ENCODE measurements at regions not wholly inside any gene's neighbourhood (a gene's known extent, or its start where the extent isn't known, plus 50 kb on each side); places are given as distances from the start of the nearest gene placed in this dataset.

DNA sequence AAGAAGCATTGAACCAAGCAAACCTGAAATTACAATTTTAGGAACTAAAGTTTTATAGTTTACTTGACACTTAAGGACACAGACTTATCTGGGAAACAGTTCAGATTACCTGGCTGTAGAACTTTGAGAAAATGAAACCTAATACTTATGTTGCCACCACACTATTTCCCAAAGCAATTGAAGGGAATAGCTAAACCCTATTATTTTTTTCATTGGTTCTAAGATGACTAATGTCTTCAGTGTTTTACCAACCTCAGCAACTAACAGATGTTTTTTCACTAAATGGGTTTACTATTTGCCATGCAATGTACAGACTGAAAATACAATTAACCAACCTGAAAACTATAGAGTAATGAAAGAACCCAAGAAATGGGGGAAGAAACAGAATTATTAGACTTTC is 689.6 kb downstream of the SORCS1 start:
- H3K4me3 ChIP-seq (ENCODE audit: low read depth, low read length), result no peak overlapping the region
- TF ChIP-seq CTCF (IDR thresholded peaks at IDR 0.05; ENCODE audit: low read depth, low read length, missing control alignments), result no peak
- DNase-seq (ENCODE audit: low read depth), result no peak

GRCh38 chr10:106473129-106473685 is 691.3 kb downstream of the SORCS1 start:
- no peak for TF ChIP-seq CTCF (IDR thresholded peaks at IDR 0.05; ENCODE audit: low read depth, low read length, missing control alignments)
- no peak for DNase-seq (ENCODE audit: low read depth)
- no peak overlapping the region for H3K4me3 ChIP-seq (ENCODE audit: low read depth, low read length)

DNA sequence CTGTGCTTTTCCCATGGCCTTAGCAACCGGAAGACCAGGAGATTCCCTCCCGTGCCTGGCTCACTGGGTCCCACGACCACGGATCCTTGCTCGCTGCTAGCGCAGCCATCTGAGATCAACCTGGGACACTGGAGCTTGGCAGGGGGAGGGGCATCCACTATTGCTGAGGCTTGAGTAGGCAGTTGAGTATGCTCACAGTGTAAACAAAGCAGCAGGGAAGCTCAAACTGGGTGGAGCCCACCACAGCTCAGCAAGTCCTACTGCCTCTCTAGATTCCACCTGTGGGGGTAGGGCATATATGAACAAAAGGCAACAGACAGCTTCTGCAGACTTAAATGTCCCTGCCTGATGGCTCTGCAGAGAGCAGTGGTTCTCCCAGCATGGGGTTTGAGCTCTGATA is 697.0 kb downstream of the SORCS1 start:
- DNase-seq (ENCODE audit: low read depth), result no peak
- no peak for TF ChIP-seq CTCF (IDR thresholded peaks at IDR 0.05; ENCODE audit: low read depth, low read length, missing control alignments)
- no peak overlapping the region for H3K4me3 ChIP-seq (ENCODE audit: low read depth, low read length)

- no peak overlapping the region for H3K4me3 ChIP-seq (ENCODE audit: low read depth, low read length)
These were observed 707.0 kb downstream of the SORCS1 start for GRCh38 chr10:106457522-106457921.

GRCh38 chr10:106454233-106454632 is 710.3 kb downstream of the SORCS1 start:
- TF ChIP-seq CTCF (IDR thresholded peaks at IDR 0.05; ENCODE audit: low read depth, low read length, missing control alignments), result no peak
- H3K4me3 ChIP-seq (ENCODE audit: low read depth, low read length), result no peak overlapping the region

More at GRCh38 chr10:106457522-106457921, 707.0 kb downstream of the SORCS1 start:
- no peak for DNase-seq (ENCODE audit: low read depth)
- no peak for TF ChIP-seq CTCF (IDR thresholded peaks at IDR 0.05; ENCODE audit: low read depth, low read length, missing control alignments)

GRCh38 chr10:106450966-106451365 is 713.5 kb downstream of the SORCS1 start:
- DNase-seq (ENCODE audit: low read depth), result no peak
- TF ChIP-seq CTCF (IDR thresholded peaks at IDR 0.05; ENCODE audit: low read depth, low read length, missing control alignments), result no peak
- no peak overlapping the region for H3K4me3 ChIP-seq (ENCODE audit: low read depth, low read length)

More at GRCh38 chr10:106454233-106454632, 710.3 kb downstream of the SORCS1 start:
- no peak for DNase-seq (ENCODE audit: low read depth)

DNA sequence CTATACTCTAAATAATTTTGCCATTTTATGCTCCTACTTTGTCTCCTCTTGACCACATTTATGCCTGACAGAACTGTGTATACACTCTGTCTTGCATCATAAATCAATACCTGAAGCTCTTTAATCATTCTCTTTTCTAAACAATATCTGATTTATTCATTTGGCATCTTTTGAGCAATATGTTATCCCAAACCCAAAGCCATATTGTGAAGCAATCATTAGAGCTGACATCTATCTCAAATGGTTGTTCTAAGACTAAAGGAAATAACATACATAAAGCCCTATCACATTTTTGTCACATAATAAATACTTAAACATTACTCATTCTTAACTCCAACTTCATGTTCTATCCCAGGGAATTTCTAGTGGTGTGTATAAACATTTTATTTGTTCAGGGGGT is 717.6 kb downstream of the SORCS1 start:
- no peak for TF ChIP-seq CTCF (IDR thresholded peaks at IDR 0.05; ENCODE audit: low read depth, low read length, missing control alignments)
- H3K4me3 ChIP-seq (ENCODE audit: low read depth, low read length), result no peak overlapping the region
- no peak for DNase-seq (ENCODE audit: low read depth)

Data from GM12864 (cell line).